K562 (cell line): ENCODE measurements at regions not wholly inside any gene's neighbourhood (a gene's known extent, or its start where the extent isn't known, plus 50 kb on each side); places are given as distances from the start of the nearest gene placed in this dataset.
A peak's percentile ranks its signal among the peaks of the same experiment; 100 is the strongest.

ENCODE experiments used
- ATAC-seq: fragments of 200-7000 bp; cut with Tn5 transposase; 3 replicates; pipeline ENCODE4 v1.9.1; 2020; ENCODE audit warnings: moderate library complexity
- BruUV-seq: library from RNA; stranded (reverse); fragments of 400-500 nt; replicated peaks from 2 replicates; lab custom pipeline; 2021; lab: Mats Ljungman, UMichigan
- CTCF ChIA-PET: fragments of 300-600 bp; formaldehyde crosslinking; extraction: SDS; loops from one replicate; lab custom pipeline; 2021; ENCODE audit warnings: low intra/inter-chr PET ratio; lab: Yijun Ruan, JAX
- POLR2A ChIA-PET: fragments of 300-600, 350-650 bp; sonication (Branson Sonifier 250); formaldehyde crosslinking; extraction: SDS; loops from one replicate; lab custom pipeline; 2021; ENCODE audit warnings: antibody characterized with exemption, inconsistent platforms; lab: Yijun Ruan, JAX
- DNase-seq, 4 experiments: peaks; one replicate each; pipeline versions ENCODE4 v3.0.0 to v3.0.0-alpha.2; 2011 to 2018; ENCODE audit warnings: low spot score in 3 of 4, mixed read lengths in 3 of 4; ENCODE audit errors: extremely low read depth in 1 of 4
- FAIRE-seq: peaks from 2 replicates; lab custom pipeline; 2011; peaks lifted over from hg19 to GRCh38; lab: Jason Lieb, UNC
- H2AFZ ChIP-seq: 2 replicates; pipeline ENCODE4 v1.6.0; 2011; ENCODE audit warnings: low read depth, low read length, control low read depth, inconsistent platforms
- H3K27ac ChIP-seq: fragments of 200-600 bp; 3 replicates; pipeline ENCODE4 v1.8.0; 2011; ENCODE audit warnings: low read depth, mild to moderate bottlenecking, control low read depth, inconsistent platforms, low read length, moderate library complexity, mixed read lengths; ENCODE audit errors: extremely low read depth
- H3K27me3 ChIP-seq, 2 experiments: fragments of 300-600 bp in 1 of 2; 2 replicates in 1 of 2; 3 replicates in 1 of 2; pipeline versions ENCODE4 v1.6.0 to v1.8.0; 2011; ENCODE audit warnings: inconsistent platforms in 2 of 2, low read length in 2 of 2, mild to moderate bottlenecking in 1 of 2, mixed read lengths in 1 of 2, moderate library complexity in 1 of 2; ENCODE audit not compliant: control insufficient read depth in 2 of 2, insufficient read depth in 2 of 2
- H3K36me3 ChIP-seq: fragments of 300-600 bp; 3 replicates; pipeline ENCODE4 v1.8.0; 2011; ENCODE audit warnings: mild to moderate bottlenecking, low read length, inconsistent platforms; ENCODE audit not compliant: control insufficient read depth, insufficient read depth
- H3K4me1 ChIP-seq, 2 experiments: fragments of 200-600 bp in 1 of 2; replicated peaks in 1 of 2; 2 replicates in 1 of 2; 3 replicates in 1 of 2; pipeline versions ENCODE4 v1.5.1 to v1.8.0; 2011; ENCODE audit warnings: inconsistent platforms in 2 of 2, low read length in 2 of 2, mild to moderate bottlenecking in 1 of 2, mixed read lengths in 1 of 2, moderate library complexity in 1 of 2; ENCODE audit not compliant: control insufficient read depth in 2 of 2, insufficient read depth in 2 of 2
- H3K4me2 ChIP-seq: 2 replicates; pipeline ENCODE4 v1.6.1; 2011; ENCODE audit warnings: low read length, control low read depth, inconsistent platforms, mixed read lengths; ENCODE audit not compliant: insufficient read depth
- H3K4me3 ChIP-seq: fragments of 200-600 bp; sonication (generic), shearing (Covaris generic); 2 replicates; pipeline ENCODE4 v1.5.1; 2016; ENCODE audit warnings: control low read depth, inconsistent platforms
- H3K79me2 ChIP-seq: fragments of 200-600 bp; 3 replicates; pipeline ENCODE4 v1.8.0; 2011; ENCODE audit warnings: low read length, inconsistent platforms; ENCODE audit not compliant: control insufficient read depth, insufficient read depth
- H3K9ac ChIP-seq, 2 experiments: 2 replicates each; pipeline versions ENCODE4 v1.6.0 to v1.6.1; 2011; ENCODE audit warnings: low read depth in 2 of 2, low read length in 2 of 2, control low read depth in 1 of 2, inconsistent platforms in 1 of 2, mild to moderate bottlenecking in 1 of 2, mixed read lengths in 1 of 2; ENCODE audit not compliant: insufficient read depth in 1 of 2
- H3K9me1 ChIP-seq: one replicate; pipeline ENCODE4 v1.6.0; 2011; ENCODE audit warnings: inconsistent platforms, mild to moderate bottlenecking, low read length, moderate library complexity; ENCODE audit not compliant: control insufficient read depth, insufficient read depth
- H3K9me3 ChIP-seq: replicated peaks from 2 replicates; pipeline ENCODE4 v1.5.1; 2011; ENCODE audit warnings: low read depth, low read length, inconsistent platforms; ENCODE audit not compliant: control insufficient read depth, insufficient read depth
- H4K20me1 ChIP-seq: replicated peaks from 2 replicates; pipeline ENCODE4 v1.6.1; 2011; ENCODE audit warnings: low read length, inconsistent platforms, mixed read lengths; ENCODE audit not compliant: control insufficient read depth, insufficient read depth
- CBX3 ChIP-seq, 2 experiments: IDR thresholded peaks; 1 replicate in 1 of 2; 2 replicates in 1 of 2; pipeline ENCODE4 v1.6.1; 2012; ENCODE audit warnings: inconsistent platforms in 2 of 2, low read length in 2 of 2, borderline replicate concordance in 1 of 2, control low read depth in 1 of 2
- EHMT2 ChIP-seq: fragments of 450-650 bp; IDR thresholded peaks from 2 replicates; pipeline ENCODE4 v1.6.1; 2018; ENCODE audit warnings: antibody characterized with exemption
- FOXA3 ChIP-seq, 2 experiments: fragments of 450-650 bp in 1 of 2; sonication (generic) in 1 of 2; formaldehyde crosslinking; IDR thresholded peaks in 1 of 2; conservative IDR thresholded peaks in 1 of 2; 2 replicates each; pipeline versions ENCODE4 v1.4.0 to v1.8.0; 2020 to 2022; ENCODE audit warnings: mild to moderate bottlenecking in 2 of 2, missing genetic modification reagents in 1 of 2
- KAT7 ChIP-seq: sonication (generic); formaldehyde crosslinking; IDR thresholded peaks from 2 replicates; pipeline ENCODE4 v1.8.0; 2022; ENCODE audit warnings: missing genetic modification reagents, mild to moderate bottlenecking, borderline replicate concordance
- REST ChIP-seq, 2 experiments: fragments of 450-650 bp; formaldehyde crosslinking in 1 of 2; IDR thresholded peaks; 2 replicates each; pipeline versions ENCODE4 v1.4.0 to v1.6.1; 2014 to 2020; ENCODE audit warnings: mild to moderate bottlenecking in 2 of 2, borderline replicate concordance in 1 of 2, low read depth in 1 of 2
- ZBTB43 ChIP-seq: sonication (generic); formaldehyde crosslinking; IDR thresholded peaks from 2 replicates; pipeline ENCODE4 v1.8.0; 2023; ENCODE audit warnings: mild to moderate bottlenecking, missing genetic modification reagents
- ZNF644 ChIP-seq: fragments of 200-800 bp; sonication (Bioruptor generic); IDR thresholded peaks from 2 replicates; pipeline ENCODE4 v1.6.1; 2016; ENCODE audit warnings: low read depth, missing genetic modification characterization, missing compliant biosample characterization
- WGBS: fragments of 100-300 bp; shearing (Covaris generic); methylation state at CpG from one replicate; pipeline ENCODE4 v1.1.6; 2016; ENCODE audit warnings: low coverage, mixed read lengths; ENCODE audit not compliant: insufficient coverage; ENCODE audit errors: missing lambda C conversion rate; 5-methylcytosine and 5-hydroxymethylcytosine counted together
- in situ Hi-C: fragments of 300-500 bp; cut with MboI; formaldehyde crosslinking; loops from 4 replicates; pipeline ENCODE4 v1.15.0; 2018; ENCODE audit warnings: inconsistent platforms, mixed read lengths
- intact Hi-C: fragments of 100-400 bp; cut with micrococcal nuclease; formaldehyde crosslinking; loops from 2 replicates; pipeline ENCODE4 v1.14.2; 2022

- intact Hi-C loops = no loop called here
Measured at GRCh38 chr12:14263742-14264141, 101.7 kb upstream of the ATF7IP start.

GRCh38 chr12:14264316-14264715 lies 101.2 kb upstream of the ATF7IP start:
- no peaks in the 10 kb centered on the region for H3K27me3 ChIP-seq
- no TSS peak for BruUV-seq
- CTCF ChIA-PET = no interaction called here
- POLR2A ChIA-PET = no interaction called here
- in situ Hi-C loops (no loop called here), intact Hi-C loops (no loop called here)
- no peak overlapping the region for H3K4me2 ChIP-seq
- H3K36me3 ChIP-seq = no peaks in the 10 kb centered on the region
- peaks cover 18 to 20% of the 10 kb centered on the region in 2 experiments for H3K4me1 ChIP-seq
- no peaks in the 10 kb centered on the region for H4K20me1 ChIP-seq
- H3K79me2 ChIP-seq = no peaks in the 10 kb centered on the region
- DNase-seq = no peak
- 100% methylated on average over 1 of the region's 2 CpGs for WGBS
- no peak for FAIRE-seq
- peaks cover 22% of the 10 kb centered on the region for H3K9me3 ChIP-seq
- no peak overlapping the region for H3K4me3 ChIP-seq
- ATAC-seq = no peak
- no peaks in the 10 kb centered on the region for H3K9me1 ChIP-seq
- H3K9ac ChIP-seq = no peak overlapping the region
- H3K27ac ChIP-seq = no peak overlapping the region
- no peak overlapping the region for H2AFZ ChIP-seq
- peak; percentile 55; the same call in 1 of the 2 replicates for TF ChIP-seq EHMT2
- peak in 1 of 2 experiments; percentile 71; a peak in 1 of 3 replicates for TF ChIP-seq CBX3 (IDR thresholded peaks at IDR 0.05; ENCODE audit: borderline replicate concordance in 1 of 2, low read length in 2 of 2)
- no peak for TF ChIP-seq ZNF644 (tag)
- no peak for TF ChIP-seq ZBTB43 (CRISPR knock-in tag)
- peak; percentile 88 for TF ChIP-seq REST (IDR thresholded peaks at IDR 0.05; ENCODE audit: borderline replicate concordance)
- TF ChIP-seq REST (CRISPR knock-in tag; IDR thresholded peaks at IDR 0.05; ENCODE audit: low read depth) = no peak

More at GRCh38 chr12:14263742-14264141, 101.7 kb upstream of the ATF7IP start:
- H2AFZ ChIP-seq = no peak overlapping the region
- ChIA-PET CTCF (no interaction called here), POLR2A (no interaction called here)
- no peaks in the 10 kb centered on the region for H3K9me1 ChIP-seq
- BruUV-seq = no TSS peak
- no peaks in the 10 kb centered on the region for H4K20me1 ChIP-seq
- H3K27me3 ChIP-seq = no peaks in the 10 kb centered on the region
- peaks cover 21 to 24% of the 10 kb centered on the region in 2 experiments for H3K4me1 ChIP-seq
- DNase-seq (no peak), ATAC-seq (no peak), FAIRE-seq (no peak)
- H3K4me2 ChIP-seq = no peak overlapping the region
- in situ Hi-C loops = no loop called here
- no peaks in the 10 kb centered on the region for H3K79me2 ChIP-seq
- no peak overlapping the region for H3K4me3 ChIP-seq
- no peak overlapping the region for H3K9ac ChIP-seq
- no peak for TF ChIP-seq KAT7
- peak in 1 of 2 experiments; percentile 41; a peak in 1 of 4 replicates for TF ChIP-seq FOXA3 (CRISPR knock-in tag; conservative IDR thresholded peaks at IDR 0.05 in 1 of 2, IDR thresholded peaks at IDR 0.05 in 1 of 2)
- peaks cover 22% of the 10 kb centered on the region for H3K9me3 ChIP-seq
- H3K27ac ChIP-seq = no peak overlapping the region
- 85% methylated on average over 2 of the region's 3 CpGs for WGBS
- no peaks in the 10 kb centered on the region for H3K36me3 ChIP-seq
